HCT116 (cell line): ENCODE measurements at regions not wholly inside any gene's neighbourhood (a gene's known extent, or its start where the extent isn't known, plus 50 kb on each side); places are given as distances from the start of the nearest gene placed in this dataset.

Experiments
- ATAC-seq: fragments of 200-7000 bp; cut with Tn5 transposase; 2 replicates; pipeline ENCODE4 v1.9.1; 2020; ENCODE audit warnings: mild to moderate bottlenecking, moderate library complexity
- BruUV-seq: library from RNA; stranded (reverse); fragments of 400-500 nt; replicated peaks from 2 replicates; lab custom pipeline; 2021; lab: Mats Ljungman, UMichigan
- CTCF ChIA-PET: fragments of 300-600 bp; sonication (Branson Sonifier 250); formaldehyde crosslinking; loops from one replicate; lab custom pipeline; 2021; ENCODE audit warnings: antibody characterized with exemption; lab: Charles Lee
- POLR2A ChIA-PET: fragments of 300-600, 350-600 bp; sonication (Branson Sonifier 250); formaldehyde crosslinking; loops from one replicate; lab custom pipeline; 2021; ENCODE audit warnings: antibody characterized with exemption; lab: Charles Lee
- RAD21 ChIA-PET, 2 experiments: fragments of 300-600 bp; sonication (Branson Sonifier 250); formaldehyde crosslinking; loops; one replicate each; lab custom pipeline; 2023; ENCODE audit warnings: low total read pairs in 2 of 2; ENCODE audit not compliant: uncharacterized antibody in 2 of 2, unreplicated experiment in 2 of 2, low non-redundant PET in 1 of 2; lab: Charles Lee
- DNase-seq: peaks from one replicate; pipeline ENCODE4 v3.0.0-alpha.2; 2010; ENCODE audit warnings: low read depth, low spot score
- H2AFZ ChIP-seq: fragments of 200-600 bp; shearing (Covaris generic), sonication (generic); 2 replicates; pipeline ENCODE4 v1.6.1; 2017; ENCODE audit warnings: low read depth, mixed run types, mixed read lengths, antibody characterized with exemption, low read length; ENCODE audit not compliant: poor library complexity, severe bottlenecking
- H3K27ac ChIP-seq: 2 replicates; pipeline ENCODE4 v1.5.1; 2012; ENCODE audit warnings: low read depth, low read length
- H3K27me3 ChIP-seq: fragments of 200-600 bp; sonication (generic); 2 replicates; pipeline ENCODE4 v1.6.1; 2016; ENCODE audit warnings: mixed run types, low read length, mixed read lengths; ENCODE audit not compliant: insufficient read depth
- H3K36me3 ChIP-seq, 2 experiments: fragments of 200-500 bp in 1 of 2; fragments of 200-600 bp in 1 of 2; sonication (Bioruptor generic) in 1 of 2; sonication (generic) in 1 of 2; 2 replicates each; pipeline versions ENCODE4 v1.5.1 to v1.6.1; 2014 to 2016; ENCODE audit warnings: low read length in 2 of 2, inconsistent platforms in 1 of 2, mixed read lengths in 1 of 2, mixed run types in 1 of 2; ENCODE audit not compliant: insufficient read depth in 2 of 2, control insufficient read depth in 1 of 2
- H3K4me1 ChIP-seq, 2 experiments: fragments of 200-600 bp in 1 of 2; sonication (generic) in 1 of 2; 2 replicates each; pipeline versions ENCODE4 v1.5.1 to v1.6.1; 2012 to 2017; ENCODE audit warnings: low read length in 2 of 2, inconsistent platforms in 1 of 2, mild to moderate bottlenecking in 1 of 2, mixed read lengths in 1 of 2, mixed run types in 1 of 2, moderate library complexity in 1 of 2; ENCODE audit not compliant: insufficient read depth in 2 of 2, control insufficient read depth in 1 of 2
- H3K4me2 ChIP-seq: fragments of 200-600 bp; sonication (generic); 2 replicates; pipeline ENCODE4 v1.6.1; 2017; ENCODE audit warnings: mixed run types, low read length, mixed read lengths
- H3K4me3 ChIP-seq, 2 experiments: fragments of 200-600 bp in 1 of 2; sonication (generic) in 1 of 2; replicated peaks in 1 of 2; 2 replicates each; pipeline ENCODE4 v1.5.1; 2011 to 2016; ENCODE audit warnings: low read length in 2 of 2, control low read depth in 1 of 2, low read depth in 1 of 2, mild to moderate bottlenecking in 1 of 2, mixed read lengths in 1 of 2, mixed run types in 1 of 2
- H3K79me2 ChIP-seq: fragments of 200-600 bp; sonication (generic); 2 replicates; pipeline ENCODE4 v1.6.1; 2017; ENCODE audit warnings: mild to moderate bottlenecking, mixed run types, low read length, moderate library complexity, mixed read lengths; ENCODE audit not compliant: insufficient read depth
- H3K9ac ChIP-seq: fragments of 200-600 bp; sonication (generic); 2 replicates; pipeline ENCODE4 v1.6.1; 2016; ENCODE audit warnings: low read length, mixed read lengths
- H3K9me2 ChIP-seq: fragments of 200-600 bp; sonication (generic), shearing (Covaris generic); 2 replicates; pipeline ENCODE4 v1.6.1; 2017; ENCODE audit warnings: mixed run types, mild to moderate bottlenecking, moderate library complexity; ENCODE audit not compliant: insufficient read depth
- H3K9me3 ChIP-seq, 2 experiments: fragments of 200-500 bp in 1 of 2; fragments of 200-600 bp in 1 of 2; sonication (Bioruptor generic) in 1 of 2; sonication (generic) in 1 of 2; 2 replicates each; pipeline ENCODE4 v1.6.1; 2014 to 2017; ENCODE audit warnings: low read length in 2 of 2, mixed read lengths in 2 of 2, inconsistent platforms in 1 of 2, low read depth in 1 of 2, mild to moderate bottlenecking in 1 of 2, mixed run types in 1 of 2, moderate library complexity in 1 of 2; ENCODE audit not compliant: control insufficient read depth in 1 of 2, insufficient read depth in 1 of 2
- H4K20me1 ChIP-seq: fragments of 200-600 bp; sonication (generic), shearing (Covaris generic); 2 replicates; pipeline ENCODE4 v1.6.1; 2017; ENCODE audit warnings: mixed run types, mild to moderate bottlenecking, moderate library complexity; ENCODE audit not compliant: insufficient read depth
- CBX3 ChIP-seq: IDR thresholded peaks from 2 replicates; pipeline ENCODE4 v1.6.1; 2012; ENCODE audit warnings: low read depth
- CEBPB ChIP-seq: IDR thresholded peaks from 2 replicates; pipeline ENCODE4 v1.6.1; 2012; ENCODE audit warnings: low read depth
- ELF1 ChIP-seq: IDR thresholded peaks from 2 replicates; pipeline ENCODE4 v1.6.1; 2012; ENCODE audit warnings: low read depth, borderline replicate concordance
- EZH2 ChIP-seq: fragments of 200-600 bp; sonication (generic); IDR thresholded peaks from 2 replicates; pipeline ENCODE4 v1.6.1; 2017; ENCODE audit warnings: antibody characterized with exemption, mixed run types
- EZH2phosphoT487 ChIP-seq: fragments of 200-600 bp; IDR thresholded peaks from 2 replicates; pipeline ENCODE4 v1.6.1; 2018; ENCODE audit warnings: antibody characterized with exemption, borderline replicate concordance
- JUND ChIP-seq: IDR thresholded peaks from 2 replicates; pipeline ENCODE4 v1.6.1; 2012
- POLR2A ChIP-seq: IDR thresholded peaks from 2 replicates; pipeline ENCODE4 v1.7.0; 2011; ENCODE audit warnings: borderline replicate concordance; ENCODE audit not compliant: insufficient read depth, insufficient read length; ENCODE audit errors: extremely low read depth
- POLR2AphosphoS5 ChIP-seq: IDR thresholded peaks from 2 replicates; pipeline ENCODE4 v1.6.1; 2011; ENCODE audit warnings: mild to moderate bottlenecking, low read depth, low read length, moderate library complexity
- RAD21 ChIP-seq: IDR thresholded peaks from 2 replicates; pipeline ENCODE4 v1.6.1; 2012; ENCODE audit warnings: low read depth, mild to moderate bottlenecking
- SIN3A ChIP-seq: IDR thresholded peaks from 2 replicates; pipeline ENCODE4 v1.6.1; 2012; ENCODE audit warnings: low read depth
- SRF ChIP-seq: IDR thresholded peaks from 2 replicates; pipeline ENCODE4 v1.6.1; 2012; ENCODE audit warnings: low read depth
- TCF7L2 ChIP-seq: IDR thresholded peaks from 2 replicates; pipeline ENCODE4 v1.7.0; 2011; ENCODE audit warnings: borderline replicate concordance, inconsistent platforms; ENCODE audit not compliant: insufficient read depth, insufficient read length; ENCODE audit errors: extremely low read depth
- YY1 ChIP-seq: IDR thresholded peaks from 2 replicates; pipeline ENCODE4 v1.6.1; 2011; ENCODE audit warnings: low read length, low read depth, moderate library complexity, mild to moderate bottlenecking; ENCODE audit not compliant: insufficient replicate concordance; ENCODE audit errors: extremely low read depth
- ZNF274 ChIP-seq: fragments of 200-500 bp; sonication (Bioruptor generic); IDR thresholded peaks from 2 replicates; pipeline ENCODE4 v1.6.1; 2014; ENCODE audit warnings: mild to moderate bottlenecking, low read depth, low read length, inconsistent platforms
- intact Hi-C: fragments of 100-400 bp; cut with micrococcal nuclease; formaldehyde crosslinking; loops from 2 replicates; pipeline ENCODE4 v1.10.0; 2022
- TF ChIP-seq, protein P1 (sequence below): IDR thresholded peaks from 2 replicates; pipeline ENCODE4 v1.6.1; 2012
- TF ChIP-seq, protein P2 (sequence below): IDR thresholded peaks from 2 replicates; pipeline ENCODE4 v1.6.1; 2011; ENCODE audit warnings: mild to moderate bottlenecking, low read length, moderate library complexity; ENCODE audit not compliant: insufficient replicate concordance; ENCODE audit errors: extremely low read depth

DNA sequence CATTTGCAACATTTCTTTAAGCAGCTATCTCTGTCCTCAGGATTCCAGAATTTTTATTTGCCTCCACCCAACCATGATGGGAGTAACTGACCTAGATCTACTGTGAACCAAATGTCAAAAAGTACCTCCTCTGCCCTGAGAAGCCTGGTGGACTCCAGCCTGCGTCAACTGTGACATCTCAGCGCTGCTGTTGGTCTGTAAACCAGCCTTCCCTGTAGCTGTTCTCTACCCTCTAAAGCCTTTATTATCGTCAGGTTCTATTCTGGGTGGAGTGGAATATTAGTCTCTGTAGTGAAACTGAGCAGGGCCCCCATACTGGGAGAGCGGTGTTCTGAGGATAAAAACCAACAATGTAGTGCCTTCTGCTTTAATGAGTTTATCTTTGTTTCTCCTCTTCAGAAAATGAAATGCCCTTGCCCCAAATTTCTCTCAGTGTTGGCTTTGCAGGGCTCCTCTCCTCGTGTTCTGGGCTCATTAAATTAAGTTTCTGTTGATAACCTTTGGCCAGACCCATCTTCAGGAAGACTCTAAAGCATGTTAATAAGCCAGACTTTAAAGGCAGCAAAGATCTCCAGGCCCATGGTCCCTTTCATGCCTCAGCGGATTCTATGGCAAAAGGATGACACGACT is 223.1 kb upstream of the PLXNA2 start:
- DNase-seq = no peak
- ChIA-PET RAD21 (no interaction called here), POLR2A (no interaction called here), CTCF (no interaction called here)
- BruUV-seq = no TSS peak
- Histone ChIP-seq H4K20me1 (no peaks in the 10 kb centered on the region), H2AFZ (no peak overlapping the region), H3K9me2 (no peaks in the 10 kb centered on the region), H3K4me1 (no peaks in the 10 kb centered on the region), H3K9ac (no peak overlapping the region), H3K4me3 (no peak overlapping the region), H3K4me2 (no peak overlapping the region), H3K27me3 (peaks cover 12% of the 10 kb centered on the region; the same call in 1 of the 2 replicates), H3K9me3 (no peaks in the 10 kb centered on the region), H3K79me2 (no peaks in the 10 kb centered on the region), H3K36me3 (no peaks in the 10 kb centered on the region), H3K27ac (no peak overlapping the region)
- intact Hi-C loops = no loop called here
- ATAC-seq = no peak
- TF ChIP-seq, protein P1, sequence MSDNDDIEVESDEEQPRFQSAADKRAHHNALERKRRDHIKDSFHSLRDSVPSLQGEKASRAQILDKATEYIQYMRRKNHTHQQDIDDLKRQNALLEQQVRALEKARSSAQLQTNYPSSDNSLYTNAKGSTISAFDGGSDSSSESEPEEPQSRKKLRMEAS = no peak
- TF ChIP-seq JUND = no peak
- TF ChIP-seq TCF7L2 = no peak
- TF ChIP-seq, protein P2, sequence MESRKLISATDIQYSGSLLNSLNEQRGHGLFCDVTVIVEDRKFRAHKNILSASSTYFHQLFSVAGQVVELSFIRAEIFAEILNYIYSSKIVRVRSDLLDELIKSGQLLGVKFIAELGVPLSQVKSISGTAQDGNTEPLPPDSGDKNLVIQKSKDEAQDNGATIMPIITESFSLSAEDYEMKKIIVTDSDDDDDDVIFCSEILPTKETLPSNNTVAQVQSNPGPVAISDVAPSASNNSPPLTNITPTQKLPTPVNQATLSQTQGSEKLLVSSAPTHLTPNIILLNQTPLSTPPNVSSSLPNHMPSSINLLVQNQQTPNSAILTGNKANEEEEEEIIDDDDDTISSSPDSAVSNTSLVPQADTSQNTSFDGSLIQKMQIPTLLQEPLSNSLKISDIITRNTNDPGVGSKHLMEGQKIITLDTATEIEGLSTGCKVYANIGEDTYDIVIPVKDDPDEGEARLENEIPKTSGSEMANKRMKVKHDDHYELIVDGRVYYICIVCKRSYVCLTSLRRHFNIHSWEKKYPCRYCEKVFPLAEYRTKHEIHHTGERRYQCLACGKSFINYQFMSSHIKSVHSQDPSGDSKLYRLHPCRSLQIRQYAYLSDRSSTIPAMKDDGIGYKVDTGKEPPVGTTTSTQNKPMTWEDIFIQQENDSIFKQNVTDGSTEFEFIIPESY = no peak
- TF ChIP-seq CBX3 = no peak
- no peak for TF ChIP-seq POLR2A
- TF ChIP-seq CEBPB = no peak
- no peak for TF ChIP-seq ELF1

DNA sequence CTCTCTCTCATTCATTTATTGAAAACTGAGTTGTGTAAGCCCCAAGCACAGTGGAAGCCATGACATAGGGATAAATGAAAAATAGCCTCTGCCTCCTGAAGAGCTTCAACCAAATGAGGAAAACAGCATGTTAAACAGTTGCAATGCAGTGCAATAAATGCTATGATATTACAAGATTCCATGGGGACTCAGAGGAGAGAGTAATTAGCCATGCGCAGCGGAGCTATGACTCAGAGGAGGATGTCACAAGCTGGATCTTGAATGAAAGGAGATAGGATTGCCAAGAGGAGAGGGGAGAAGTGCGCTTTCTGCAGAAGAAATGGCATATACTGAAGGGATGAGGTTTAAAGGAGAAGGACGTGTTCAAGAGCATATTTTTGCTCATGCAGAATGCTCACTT is 231.3 kb upstream of the PLXNA2 start:
- intact Hi-C loops = no loop called here
- CTCF ChIA-PET = no interaction called here
- no peaks in the 10 kb centered on the region for H3K36me3 ChIP-seq
- no peak overlapping the region for H3K27ac ChIP-seq
- H2AFZ ChIP-seq = no peak overlapping the region
- no TSS peak for BruUV-seq
- no peak overlapping the region for H3K9ac ChIP-seq
- no peaks in the 10 kb centered on the region for H4K20me1 ChIP-seq
- ATAC-seq = no peak
- peaks cover 4% of the 10 kb centered on the region for H3K27me3 ChIP-seq
- no peaks in the 10 kb centered on the region for H3K79me2 ChIP-seq
- no peak for DNase-seq
- H3K4me1 ChIP-seq = no peaks in the 10 kb centered on the region
- no peaks in the 10 kb centered on the region for H3K9me2 ChIP-seq
- RAD21 ChIA-PET = no interaction called here
- H3K4me2 ChIP-seq = no peak overlapping the region
- POLR2A ChIA-PET = no interaction called here
- no peaks in the 10 kb centered on the region for H3K9me3 ChIP-seq
- no peak overlapping the region for H3K4me3 ChIP-seq
- TF ChIP-seq RAD21 (no peak), SIN3A (no peak), EZH2 (no peak), POLR2A (no peak), POLR2AphosphoS5 (no peak), EZH2phosphoT487 (no peak), ZNF274 (no peak), ELF1 (no peak), YY1 (no peak), SRF (no peak), JUND (no peak)
- TF ChIP-seq, all 23 proteins: peak for 0
